ENCODE measurements at regions not wholly inside any gene's neighbourhood (a gene's known extent, or its start where the extent isn't known, plus 50 kb on each side); places are given as distances from the start of the nearest gene placed in this dataset.

- no peak for DNase-seq (ENCODE audit: extremely low read depth, low read depth)
- no peak for TF ChIP-seq CTCF (IDR thresholded peaks at IDR 0.05; ENCODE audit: low read depth, low read length, missing control alignments)
- no peak overlapping the region for H3K4me3 ChIP-seq (replicated peaks; ENCODE audit: low read depth, low read length)
These were observed 164.7 kb upstream of the RGMA start for GRCh38 chr15:93253681-93254080.

GRCh38 chr15:93252780-93253179, 163.8 kb upstream of the RGMA start:
- no peak for DNase-seq (ENCODE audit: extremely low read depth, low read depth)
- H3K4me3 ChIP-seq (replicated peaks; ENCODE audit: low read depth, low read length): no peak overlapping the region
- no peak for TF ChIP-seq CTCF (IDR thresholded peaks at IDR 0.05; ENCODE audit: low read depth, low read length, missing control alignments)

GRCh38 chr15:93250950-93251349, 161.9 kb upstream of the RGMA start:
- DNase-seq (ENCODE audit: extremely low read depth, low read depth): no peak
- TF ChIP-seq CTCF (IDR thresholded peaks at IDR 0.05; ENCODE audit: low read depth, low read length, missing control alignments): no peak
- no peak overlapping the region for H3K4me3 ChIP-seq (replicated peaks; ENCODE audit: low read depth, low read length)

GRCh38 chr15:93250209-93250608, 161.2 kb upstream of the RGMA start:
- no peak for TF ChIP-seq CTCF (IDR thresholded peaks at IDR 0.05; ENCODE audit: low read depth, low read length, missing control alignments)
- DNase-seq (ENCODE audit: extremely low read depth, low read depth): no peak
- H3K4me3 ChIP-seq (replicated peaks; ENCODE audit: low read depth, low read length): no peak overlapping the region

GRCh38 chr15:93249623-93250022, 160.6 kb upstream of the RGMA start:
- TF ChIP-seq CTCF (IDR thresholded peaks at IDR 0.05; ENCODE audit: low read depth, low read length, missing control alignments): no peak
- no peak for DNase-seq (ENCODE audit: extremely low read depth, low read depth)
- H3K4me3 ChIP-seq (replicated peaks; ENCODE audit: low read depth, low read length): no peak overlapping the region

GRCh38 chr15:93247466-93248121, 158.6 kb upstream of the RGMA start:
- no peak for DNase-seq (ENCODE audit: extremely low read depth, low read depth)
- H3K4me3 ChIP-seq (replicated peaks; ENCODE audit: low read depth, low read length): no peak overlapping the region
- no peak for TF ChIP-seq CTCF (IDR thresholded peaks at IDR 0.05; ENCODE audit: low read depth, low read length, missing control alignments)
